DND-41 (cell line): ENCODE measurements at regions not wholly inside any gene's neighbourhood (a gene's known extent, or its start where the extent isn't known, plus 50 kb on each side); places are given as distances from the start of the nearest gene placed in this dataset.

Source experiments
- EZH2 ChIP-seq: IDR thresholded peaks from 3 replicates; pipeline ENCODE4 v1.6.1; 2012; ENCODE audit warnings: borderline replicate concordance, low read depth, mild to moderate bottlenecking, moderate library complexity, low read length, inconsistent platforms; ENCODE audit not compliant: severe bottlenecking
- TF ChIP-seq, protein P1 (sequence below): IDR thresholded peaks from 2 replicates; pipeline ENCODE4 v1.5.1; 2012; ENCODE audit warnings: borderline replicate concordance, low read length, moderate library complexity, mild to moderate bottlenecking; ENCODE audit not compliant: poor library complexity, severe bottlenecking; ENCODE audit errors: extremely low read depth

DNA sequence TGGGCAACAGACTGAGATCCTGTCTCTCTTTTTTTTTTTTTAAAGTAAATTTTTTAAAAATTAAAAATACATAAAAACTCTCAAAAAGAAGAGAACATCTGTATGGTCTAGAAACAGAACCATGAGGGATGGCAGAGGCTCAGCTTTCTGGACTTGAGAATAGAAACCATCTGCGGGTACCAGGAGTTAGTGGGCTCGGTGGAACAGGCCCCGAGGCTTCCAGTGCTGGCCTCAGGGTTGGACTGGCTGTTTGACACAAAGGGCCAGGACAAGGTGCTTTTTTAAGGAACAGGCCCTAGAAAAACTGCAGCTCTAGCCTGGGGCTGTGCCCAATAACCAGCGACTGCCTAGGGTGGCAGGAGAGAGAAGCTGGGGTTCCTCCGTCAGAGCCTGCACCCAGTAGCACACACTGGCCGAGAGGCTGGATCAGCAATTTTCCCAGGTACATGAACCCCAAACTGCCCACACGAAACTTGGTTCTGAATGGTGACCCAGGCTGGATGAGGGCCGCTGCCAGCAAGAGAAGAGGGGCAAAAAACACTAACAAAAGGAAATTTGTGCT lies 131.0 kb upstream of the OLIG3 start:
- TF ChIP-seq, protein P1, sequence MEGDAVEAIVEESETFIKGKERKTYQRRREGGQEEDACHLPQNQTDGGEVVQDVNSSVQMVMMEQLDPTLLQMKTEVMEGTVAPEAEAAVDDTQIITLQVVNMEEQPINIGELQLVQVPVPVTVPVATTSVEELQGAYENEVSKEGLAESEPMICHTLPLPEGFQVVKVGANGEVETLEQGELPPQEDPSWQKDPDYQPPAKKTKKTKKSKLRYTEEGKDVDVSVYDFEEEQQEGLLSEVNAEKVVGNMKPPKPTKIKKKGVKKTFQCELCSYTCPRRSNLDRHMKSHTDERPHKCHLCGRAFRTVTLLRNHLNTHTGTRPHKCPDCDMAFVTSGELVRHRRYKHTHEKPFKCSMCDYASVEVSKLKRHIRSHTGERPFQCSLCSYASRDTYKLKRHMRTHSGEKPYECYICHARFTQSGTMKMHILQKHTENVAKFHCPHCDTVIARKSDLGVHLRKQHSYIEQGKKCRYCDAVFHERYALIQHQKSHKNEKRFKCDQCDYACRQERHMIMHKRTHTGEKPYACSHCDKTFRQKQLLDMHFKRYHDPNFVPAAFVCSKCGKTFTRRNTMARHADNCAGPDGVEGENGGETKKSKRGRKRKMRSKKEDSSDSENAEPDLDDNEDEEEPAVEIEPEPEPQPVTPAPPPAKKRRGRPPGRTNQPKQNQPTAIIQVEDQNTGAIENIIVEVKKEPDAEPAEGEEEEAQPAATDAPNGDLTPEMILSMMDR, result no peak
- TF ChIP-seq EZH2, result no peak
